ENCODE measurements at regions not wholly inside any gene's neighbourhood (a gene's known extent, or its start where the extent isn't known, plus 50 kb on each side); places are given as distances from the start of the nearest gene placed in this dataset.

- DNase-seq (ENCODE audit: low read depth in 3 of 3) = no peak
Observed at GRCh38 chr12:66910366-66910974, 231.6 kb upstream of the GRIP1 start.

GRCh38 chr12:66915306-66915904, 236.5 kb upstream of the GRIP1 start:
- no peak for DNase-seq (ENCODE audit: low read depth in 3 of 3)

- DNase-seq (ENCODE audit: low read depth in 3 of 3) = no peak
Observed at GRCh38 chr12:66916189-66916588, 237.3 kb upstream of the GRIP1 start.

- no peak for DNase-seq (ENCODE audit: low read depth in 3 of 3)
Observed at GRCh38 chr12:66919466-66919865, 240.6 kb upstream of the GRIP1 start.

GRCh38 chr12:66920205-66920604, 241.3 kb upstream of the GRIP1 start:
- no peak for DNase-seq (ENCODE audit: low read depth in 3 of 3)

- no peak for DNase-seq (ENCODE audit: low read depth in 3 of 3)
Observed at GRCh38 chr12:66921151-66921550, 242.3 kb upstream of the GRIP1 start.

GRCh38 chr12:66925083-66925482, 246.2 kb upstream of the GRIP1 start:
- DNase-seq (ENCODE audit: low read depth in 3 of 3) = no peak

- peak in 2 of 3 experiments; percentile 7 to 9 for DNase-seq (ENCODE audit: low read depth in 3 of 3)
Observed at GRCh38 chr12:66929121-66929520, 250.2 kb upstream of the GRIP1 start.

GRCh38 chr12:66931091-66931490, 252.2 kb upstream of the GRIP1 start:
- no peak for DNase-seq (ENCODE audit: low read depth in 3 of 3)

- no peak for DNase-seq (ENCODE audit: low read depth in 3 of 3)
Observed at GRCh38 chr12:66932126-66932525, 253.2 kb upstream of the GRIP1 start.

GRCh38 chr12:66934302-66935062, 255.6 kb upstream of the GRIP1 start:
- DNase-seq (ENCODE audit: low read depth in 3 of 3) = no peak

GRCh38 chr12:66941150-66941549, 262.3 kb upstream of the GRIP1 start:
- DNase-seq (ENCODE audit: low read depth in 3 of 3) = no peak

- DNase-seq (ENCODE audit: low read depth in 3 of 3) = no peak
Observed at GRCh38 chr12:66942741-66943465, 264.0 kb upstream of the GRIP1 start.

GRCh38 chr12:66944365-66944764, 265.5 kb upstream of the GRIP1 start:
- no peak for DNase-seq (ENCODE audit: low read depth in 3 of 3)

GRCh38 chr12:66945189-66945817, 266.4 kb upstream of the GRIP1 start:
- DNase-seq (ENCODE audit: low read depth in 3 of 3) = no peak

- DNase-seq (ENCODE audit: low read depth in 3 of 3) = no peak
Observed at GRCh38 chr12:66947119-66947518, 268.2 kb upstream of the GRIP1 start.

- no peak for DNase-seq (ENCODE audit: low read depth in 3 of 3)
Observed at GRCh38 chr12:66952668-66953067, 273.8 kb upstream of the GRIP1 start.

GRCh38 chr12:66956300-66956699, 277.4 kb upstream of the GRIP1 start:
- DNase-seq (ENCODE audit: low read depth in 3 of 3) = no peak

- no peak for DNase-seq (ENCODE audit: low read depth in 3 of 3)
Observed at GRCh38 chr12:66959276-66959675, 280.4 kb upstream of the GRIP1 start.

- no peak for DNase-seq (ENCODE audit: low read depth in 3 of 3)
Observed at GRCh38 chr12:66960006-66960405, 281.1 kb upstream of the GRIP1 start.

- no peak for DNase-seq (ENCODE audit: low read depth in 3 of 3)
Observed at GRCh38 chr12:66960704-66961690, 282.1 kb upstream of the GRIP1 start.

Data from stimulated activated CD4-positive, alpha-beta T cell treated with anti-CD3 and anti-CD28 coated beads, TNF-alpha, amount 100 ng/mL, for 24 hours (primary cell).